Stomach (tissue), 8 donors: ENCODE measurements at regions not wholly inside any gene's neighbourhood (a gene's known extent, or its start where the extent isn't known, plus 50 kb on each side); places are given as distances from the start of the nearest gene placed in this dataset.

Experiments
- DNase-seq, 2 donors: peaks; one replicate each; pipeline versions ENCODE4 v3.0.0 to v3.0.0-alpha.2; 2013 to 2019
- H3K27ac ChIP-seq, 5 donors: fragments of 200-600 bp in 4 of 5; sonication (generic) in 4 of 5; one replicate each; pipeline ENCODE4 v1.5.1; 2013 to 2019; ENCODE audit warnings: mild to moderate bottlenecking in 1 of 5, moderate library complexity in 1 of 5
- H3K27me3 ChIP-seq, 3 donors: fragments of 200-600 bp; sonication (generic); one replicate each; pipeline ENCODE4 v1.5.1; 2017 to 2019; ENCODE audit warnings: mixed run types in 1 of 3
- H3K36me3 ChIP-seq, 4 donors: fragments of 200-600 bp; sonication (generic); 1 replicate in 3 of 4; 2 replicates in 1 of 4; pipeline ENCODE4 v1.5.1; 2016 to 2019
- H3K4me1 ChIP-seq, 4 donors: fragments of 200-600 bp; sonication (generic); one replicate each; pipeline ENCODE4 v1.5.1; 2016 to 2019
- H3K4me3 ChIP-seq, 4 donors: fragments of 200-600 bp; sonication (generic) in 3 of 4; one replicate each; pipeline ENCODE4 v1.5.1; 2016 to 2019; ENCODE audit warnings: mild to moderate bottlenecking in 1 of 4
- H3K9me3 ChIP-seq, 4 donors: fragments of 200-600 bp; sonication (generic); one replicate each; pipeline ENCODE4 v1.5.1; 2016 to 2019
- CTCF ChIP-seq, 7 experiments: fragments of 450-650 bp in 4 of 7; fragments of 200-600 bp in 3 of 7; sonication (generic) in 3 of 7; IDR thresholded peaks; one replicate each; pipeline ENCODE4 v1.5.1; 2016 to 2019; ENCODE audit warnings: antibody characterized with exemption in 7 of 7, control low read depth in 2 of 7, mild to moderate bottlenecking in 1 of 7
- EP300 ChIP-seq: sonication (generic); formaldehyde crosslinking; IDR thresholded peaks from one replicate; pipeline ENCODE4 v1.6.1; 2017; ENCODE audit warnings: antibody characterized with exemption
- POLR2A ChIP-seq, 4 donors: fragments of 450-650 bp; IDR thresholded peaks; one replicate each; pipeline ENCODE4 v1.6.1; 2016; ENCODE audit warnings: antibody characterized with exemption in 4 of 4, control low read depth in 2 of 4, mild to moderate bottlenecking in 1 of 4, moderate library complexity in 1 of 4
- POLR2AphosphoS5 ChIP-seq, 3 donors: sonication (generic); formaldehyde crosslinking; IDR thresholded peaks; one replicate each; pipeline ENCODE4 v1.6.1; 2016; ENCODE audit warnings: antibody characterized with exemption in 3 of 3
- WGBS, 5 donors: extraction: QIAGEN DNeasy Blood & Tissue Kit in 3 of 5; methylation state at CpG; one replicate each; pipeline versions ENCODE4 v1.1.5 to v1.1.7; 2013 to 2018; 5-methylcytosine and 5-hydroxymethylcytosine counted together
- intact Hi-C: fragments of 100-400 bp; cut with DNase I; formaldehyde crosslinking; loops from one replicate; pipeline ENCODE4 v1.15.1; 2023; ENCODE audit warnings: low total_unique reads
- donor health status: healthy with polysubstance abuse.
- donor health status: Bipolar disorder and iron deficiency.
- donor health status: healthy.

DNA sequence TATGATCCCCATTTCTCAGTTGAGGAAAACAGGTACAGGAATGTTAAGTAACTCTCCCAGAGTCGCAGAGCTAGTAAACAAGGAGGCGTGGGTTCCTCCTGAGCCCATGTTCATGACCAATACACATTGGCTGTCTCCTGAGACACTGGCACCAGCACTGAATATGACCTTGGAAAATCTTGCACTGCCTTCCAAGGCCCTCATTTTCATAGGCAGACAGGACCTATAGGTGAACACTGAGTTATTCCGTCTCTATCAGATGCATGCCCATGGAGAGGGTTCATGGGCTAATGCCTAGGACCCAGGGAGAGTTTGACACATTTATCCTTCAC is 504.8 kb downstream of the RFC3 start:
- H3K4me1 ChIP-seq = peaks cover 0 to 21% (median 2%) of the 10 kb centered on the region in 4 donors
- peak overlapping the region in 1 of 5 donors; percentile 30 for H3K27ac ChIP-seq
- H3K36me3 ChIP-seq = no peaks in the 10 kb centered on the region
- no peak overlapping the region for H3K4me3 ChIP-seq
- intact Hi-C loops = no loop called here
- no peak for DNase-seq
- no peaks in the 10 kb centered on the region for H3K27me3 ChIP-seq
- TF ChIP-seq CTCF (IDR thresholded peaks at IDR 0.05) (no peak), POLR2AphosphoS5 (IDR thresholded peaks at IDR 0.05) (no peak), EP300 (no peak), POLR2A (IDR thresholded peaks at IDR 0.05) (no peak)
- no peaks in the 10 kb centered on the region for H3K9me3 ChIP-seq
- WGBS, 5 donors = 20 to 66% (median 34%) methylated on average over 3 of the region's 3 CpGs

GRCh38 chr13:34335014-34336007 is 517.4 kb downstream of the RFC3 start:
- 65 to 78% (median 71%) methylated on average over 20 of the region's 20 CpGs for WGBS, 5 donors
- Histone ChIP-seq H3K4me3 (no peak overlapping the region), H3K27ac (peak overlapping the region; percentile 24 to 76 (median 50)), H3K4me1 (peaks cover 0 to 13% (median 6%) of the 10 kb centered on the region in 4 donors), H3K9me3 (peaks cover 0 to 11% (median 0%) of the 10 kb centered on the region in 4 donors), H3K27me3 (no peaks in the 10 kb centered on the region), H3K36me3 (no peaks in the 10 kb centered on the region)
- DNase-seq = peak in 1 of 2 donors; percentile 72
- no peak for TF ChIP-seq POLR2A (IDR thresholded peaks at IDR 0.05)
- peak in 2 of 3 donors; percentile 62 to 77 for TF ChIP-seq POLR2AphosphoS5 (IDR thresholded peaks at IDR 0.05)
- intact Hi-C loops = no loop called here

GRCh38 chr13:34338102-34338501 is 520.2 kb downstream of the RFC3 start:
- peaks cover 0 to 13% (median 0%) of the 10 kb centered on the region in 4 donors for H3K4me1 ChIP-seq
- DNase-seq = no peak
- WGBS, 5 donors = 74 to 100% (median 98%) methylated on average over 1 of the region's 1 CpG
- no peak for TF ChIP-seq POLR2A (IDR thresholded peaks at IDR 0.05)
- TF ChIP-seq POLR2AphosphoS5 (IDR thresholded peaks at IDR 0.05) = no peak
- TF ChIP-seq EP300 = no peak
- no peak for TF ChIP-seq CTCF (IDR thresholded peaks at IDR 0.05)
- intact Hi-C loops = no loop called here
- H3K27me3 ChIP-seq = no peaks in the 10 kb centered on the region
- H3K27ac ChIP-seq = no peak overlapping the region
- H3K36me3 ChIP-seq = no peaks in the 10 kb centered on the region
- peaks cover 0 to under 1% (median 0%) of the 10 kb centered on the region in 4 donors for H3K9me3 ChIP-seq
- no peak overlapping the region for H3K4me3 ChIP-seq

DNA sequence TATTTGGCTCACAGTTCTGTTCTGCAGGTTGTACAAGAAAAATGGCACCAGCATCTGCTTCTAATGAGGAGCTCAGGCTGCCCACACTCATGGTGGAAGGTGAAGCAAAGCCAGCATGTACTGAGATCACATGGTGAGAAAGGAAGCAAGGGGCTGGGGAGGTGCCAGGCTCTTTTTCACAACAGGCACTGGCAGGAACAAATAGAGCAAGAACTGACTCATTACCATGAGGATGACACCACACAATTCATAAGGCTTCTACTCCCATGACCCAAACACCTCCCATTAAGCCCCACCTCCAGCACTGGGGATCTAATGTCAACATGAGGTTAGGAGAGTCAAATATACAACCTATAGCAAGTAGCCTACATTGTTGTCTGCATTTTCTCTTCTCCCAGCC is 522.6 kb downstream of the RFC3 start:
- intact Hi-C loops = no loop called here
- no peak for TF ChIP-seq POLR2A (IDR thresholded peaks at IDR 0.05)
- no peak for TF ChIP-seq EP300
- TF ChIP-seq POLR2AphosphoS5 (IDR thresholded peaks at IDR 0.05) = no peak
- TF ChIP-seq CTCF (IDR thresholded peaks at IDR 0.05) = no peak
- Histone ChIP-seq H3K36me3 (no peaks in the 10 kb centered on the region), H3K4me3 (no peak overlapping the region), H3K9me3 (no peaks in the 10 kb centered on the region), H3K27me3 (no peaks in the 10 kb centered on the region), H3K27ac (no peak overlapping the region), H3K4me1 (peaks cover 0 to 4% (median 0%) of the 10 kb centered on the region in 4 donors)
- DNase-seq = peak in 1 of 2 donors; percentile 36
